CD14-positive monocyte (primary cell): ENCODE measurements at regions not wholly inside any gene's neighbourhood (a gene's known extent, or its start where the extent isn't known, plus 50 kb on each side); places are given as distances from the start of the nearest gene placed in this dataset.

Experiments
- DNase-seq, 3 donors: peaks; one replicate each; pipeline ENCODE4 v3.0.0-alpha.2; 2011 to 2022
- H2AFZ ChIP-seq: 2 replicates; pipeline ENCODE4 v1.6.0; 2012; ENCODE audit warnings: mild to moderate bottlenecking, low read depth, low read length, inconsistent platforms; ENCODE audit not compliant: insufficient read depth, poor library complexity, severe bottlenecking
- H3K27ac ChIP-seq, 2 donors: 1 replicate in 1 of 2; 2 replicates in 1 of 2; pipeline ENCODE4 v1.5.1; 2012 to 2013; ENCODE audit warnings: low read length in 2 of 2, control low read depth in 1 of 2, inconsistent platforms in 1 of 2, low read depth in 1 of 2, mild to moderate bottlenecking in 1 of 2
- H3K27me3 ChIP-seq, 2 donors: one replicate each; pipeline versions ENCODE4 v1.6.0 to v1.6.1; 2011 to 2013; ENCODE audit warnings: low read length in 2 of 2; ENCODE audit not compliant: control insufficient read depth in 2 of 2, insufficient read depth in 2 of 2
- H3K36me3 ChIP-seq, 2 donors: replicated peaks in 1 of 2; 1 replicate in 1 of 2; 2 replicates in 1 of 2; pipeline versions ENCODE4 v1.5.1 to v1.6.1; 2012 to 2013; ENCODE audit warnings: low read length in 2 of 2, control low read depth in 1 of 2, inconsistent platforms in 1 of 2, mild to moderate bottlenecking in 1 of 2; ENCODE audit not compliant: insufficient read depth in 2 of 2, control insufficient read depth in 1 of 2
- H3K4me1 ChIP-seq, 2 donors: 1 replicate in 1 of 2; 2 replicates in 1 of 2; pipeline versions ENCODE4 v1.5.1 to v1.6.1; 2012 to 2013; ENCODE audit warnings: low read length in 2 of 2, control low read depth in 1 of 2, inconsistent platforms in 1 of 2, mild to moderate bottlenecking in 1 of 2, moderate library complexity in 1 of 2; ENCODE audit not compliant: insufficient read depth in 2 of 2, control insufficient read depth in 1 of 2
- H3K4me2 ChIP-seq: replicated peaks from 2 replicates; pipeline ENCODE3; 2012; ENCODE audit warnings: low read length, moderate library complexity, mild to moderate bottlenecking; ENCODE audit not compliant: poor library complexity, severe bottlenecking; ENCODE audit errors: extremely low read depth
- H3K4me3 ChIP-seq, 3 experiments: fragments of 200-600 bp in 1 of 3; sonication (generic) in 1 of 3; replicated peaks in 1 of 3; 1 replicate in 2 of 3; 2 replicates in 1 of 3; pipeline ENCODE4 v1.5.1; 2011 to 2013; ENCODE audit warnings: low read length in 3 of 3, mild to moderate bottlenecking in 3 of 3, control low read depth in 2 of 3, low read depth in 2 of 3, inconsistent platforms in 1 of 3, moderate library complexity in 1 of 3
- H3K79me2 ChIP-seq: 2 replicates; pipeline ENCODE4 v1.6.0; 2012; ENCODE audit warnings: mild to moderate bottlenecking, control low read depth, inconsistent platforms, low read length, moderate library complexity; ENCODE audit not compliant: insufficient read depth
- H3K9ac ChIP-seq: 2 replicates; pipeline ENCODE4 v1.6.0; 2017; ENCODE audit warnings: low read length, mild to moderate bottlenecking; ENCODE audit not compliant: insufficient read depth, poor library complexity, severe bottlenecking
- H3K9me3 ChIP-seq, 2 donors: replicated peaks in 1 of 2; 1 replicate in 1 of 2; 2 replicates in 1 of 2; pipeline versions ENCODE4 v1.5.1 to v1.6.1; 2012 to 2013; ENCODE audit warnings: low read length in 2 of 2, control low read depth in 1 of 2; ENCODE audit not compliant: control insufficient read depth in 1 of 2, insufficient read depth in 1 of 2
- H4K20me1 ChIP-seq: 2 replicates; pipeline ENCODE4 v1.6.0; 2012; ENCODE audit warnings: mild to moderate bottlenecking, low read length, control low read depth, moderate library complexity; ENCODE audit not compliant: insufficient read depth
- H3K27ac Mint-ChIP-seq, 7 donors: one replicate each; pipeline ENCODE4 v1.8.0; 2020; ENCODE audit warnings: mild to moderate bottlenecking in 7 of 7, mixed read lengths in 7 of 7, moderate library complexity in 6 of 7, inconsistent platforms in 2 of 7
- H3K27me3 Mint-ChIP-seq, 3 donors: one replicate each; pipeline ENCODE4 v1.8.0; 2021 to 2022; ENCODE audit warnings: low read depth in 3 of 3, mild to moderate bottlenecking in 3 of 3, mixed read lengths in 3 of 3, moderate library complexity in 3 of 3, inconsistent platforms in 1 of 3
- H3K36me3 Mint-ChIP-seq, 2 donors: one replicate each; pipeline ENCODE4 v1.8.0; 2020; ENCODE audit warnings: mixed read lengths in 2 of 2, inconsistent platforms in 1 of 2, mild to moderate bottlenecking in 1 of 2
- H3K4me1 Mint-ChIP-seq: one replicate; pipeline ENCODE4 v1.8.0; 2020; ENCODE audit warnings: mild to moderate bottlenecking, mixed read lengths
- H3K4me3 Mint-ChIP-seq, 2 donors: one replicate each; pipeline ENCODE4 v1.8.0; 2020; ENCODE audit warnings: mild to moderate bottlenecking in 2 of 2, mixed read lengths in 2 of 2, moderate library complexity in 1 of 2
- H3K9me3 Mint-ChIP-seq, 7 donors: one replicate each; pipeline ENCODE4 v1.8.0; 2020 to 2022; ENCODE audit warnings: mixed read lengths in 7 of 7, mild to moderate bottlenecking in 6 of 7, moderate library complexity in 6 of 7, inconsistent platforms in 2 of 7
- WGBS: methylation state at CpG from one replicate; pipeline ENCODE4 v1.1.5; 2013; ENCODE audit warnings: missing lambda C conversion rate; ENCODE audit not compliant: insufficient coverage; 5-methylcytosine and 5-hydroxymethylcytosine counted together
- intact Hi-C, 2 donors: fragments of 100-400 bp; cut with micrococcal nuclease; formaldehyde crosslinking; loops; one replicate each; pipeline versions ENCODE4 v1.15.0 to v1.15.1; 2023
- TF ChIP-seq, protein P1 (sequence below): fragments of 200-600 bp; IDR thresholded peaks from one replicate; pipeline ENCODE4 v1.8.0; 2022; ENCODE audit warnings: antibody characterized with exemption, mild to moderate bottlenecking

DNA sequence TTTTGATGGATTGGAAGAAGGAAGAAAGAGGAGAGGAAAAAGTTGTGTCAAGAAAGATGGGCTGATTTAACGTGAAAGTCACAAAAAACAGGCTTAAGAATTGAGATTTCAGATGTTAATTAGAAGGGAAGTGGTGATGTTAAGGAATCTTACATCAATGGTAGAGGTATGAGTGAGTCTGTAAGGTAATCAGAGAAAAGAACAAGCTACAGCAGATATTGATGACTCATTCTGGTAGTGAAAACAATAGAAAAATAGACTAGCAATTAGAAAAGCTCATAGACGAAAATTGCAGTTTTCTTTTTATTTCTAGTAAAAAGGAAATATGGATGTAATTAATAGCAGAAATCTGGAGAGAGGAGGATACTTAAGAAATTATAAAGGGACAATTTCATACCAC, 559.6 kb downstream of the MCTP2 start:
- Histone ChIP-seq H3K9ac (no peak overlapping the region), H4K20me1 (no peaks in the 10 kb centered on the region), H3K27ac (no peak overlapping the region), H3K4me1 (no peaks in the 10 kb centered on the region), H3K36me3 (no peaks in the 10 kb centered on the region), H3K79me2 (no peaks in the 10 kb centered on the region), H3K27me3 (no peaks in the 10 kb centered on the region), H3K4me3 (no peak overlapping the region), H3K9me3 (peaks cover 0 to 3% of the 10 kb centered on the region in 2 donors), H3K4me2 (no peak overlapping the region), H2AFZ (no peak overlapping the region)
- H3K4me1 Mint-ChIP-seq, result no peaks in the 10 kb centered on the region
- DNase-seq, result no peak
- no peaks in the 10 kb centered on the region for H3K36me3 Mint-ChIP-seq
- TF ChIP-seq, protein P1, sequence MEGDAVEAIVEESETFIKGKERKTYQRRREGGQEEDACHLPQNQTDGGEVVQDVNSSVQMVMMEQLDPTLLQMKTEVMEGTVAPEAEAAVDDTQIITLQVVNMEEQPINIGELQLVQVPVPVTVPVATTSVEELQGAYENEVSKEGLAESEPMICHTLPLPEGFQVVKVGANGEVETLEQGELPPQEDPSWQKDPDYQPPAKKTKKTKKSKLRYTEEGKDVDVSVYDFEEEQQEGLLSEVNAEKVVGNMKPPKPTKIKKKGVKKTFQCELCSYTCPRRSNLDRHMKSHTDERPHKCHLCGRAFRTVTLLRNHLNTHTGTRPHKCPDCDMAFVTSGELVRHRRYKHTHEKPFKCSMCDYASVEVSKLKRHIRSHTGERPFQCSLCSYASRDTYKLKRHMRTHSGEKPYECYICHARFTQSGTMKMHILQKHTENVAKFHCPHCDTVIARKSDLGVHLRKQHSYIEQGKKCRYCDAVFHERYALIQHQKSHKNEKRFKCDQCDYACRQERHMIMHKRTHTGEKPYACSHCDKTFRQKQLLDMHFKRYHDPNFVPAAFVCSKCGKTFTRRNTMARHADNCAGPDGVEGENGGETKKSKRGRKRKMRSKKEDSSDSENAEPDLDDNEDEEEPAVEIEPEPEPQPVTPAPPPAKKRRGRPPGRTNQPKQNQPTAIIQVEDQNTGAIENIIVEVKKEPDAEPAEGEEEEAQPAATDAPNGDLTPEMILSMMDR, result no peak
- intact Hi-C loops, result no loop called here
- WGBS, result 60% methylated on average over 1 of the region's 2 CpGs
- no peak overlapping the region for H3K4me3 Mint-ChIP-seq
- no peak overlapping the region for H3K27ac Mint-ChIP-seq
- H3K27me3 Mint-ChIP-seq, result no peaks in the 10 kb centered on the region
- H3K9me3 Mint-ChIP-seq, result peaks cover 0 to 7% (median 2%) of the 10 kb centered on the region in 7 donors

DNA sequence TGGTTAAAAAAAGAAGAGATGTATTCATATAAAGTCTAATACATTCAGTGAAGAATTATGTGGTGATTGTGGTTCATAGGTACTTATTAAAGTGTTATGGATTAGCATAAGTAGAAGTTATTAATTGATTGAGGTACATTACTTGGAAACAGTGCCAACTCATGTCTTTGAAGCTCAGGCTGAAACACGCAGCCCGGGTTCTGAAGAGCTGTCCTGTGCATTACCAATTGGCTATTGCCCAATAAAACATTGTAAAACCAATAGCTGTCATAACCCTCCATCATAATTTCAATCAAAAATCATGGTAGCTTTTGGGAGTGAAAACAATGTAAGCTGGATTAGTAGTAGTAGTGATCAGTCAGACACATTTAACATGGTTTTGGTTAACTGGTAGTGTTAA, 560.1 kb downstream of the MCTP2 start:
- H3K9me3 ChIP-seq, result peaks cover 0 to 3% of the 10 kb centered on the region in 2 donors
- H4K20me1 ChIP-seq, result no peaks in the 10 kb centered on the region
- Mint-ChIP-seq H3K36me3 (no peaks in the 10 kb centered on the region), H3K27ac (no peak overlapping the region), H3K4me1 (no peaks in the 10 kb centered on the region), H3K9me3 (peaks cover 0 to 7% (median 2%) of the 10 kb centered on the region in 7 donors), H3K4me3 (no peak overlapping the region), H3K27me3 (no peaks in the 10 kb centered on the region)
- H3K27ac ChIP-seq, result no peak overlapping the region
- no peaks in the 10 kb centered on the region for H3K79me2 ChIP-seq
- no peak overlapping the region for H2AFZ ChIP-seq
- no CpG with 5 or more reads among the region's 2 CpGs for WGBS
- no peak for DNase-seq
- TF ChIP-seq, protein P1, result no peak
- no peak overlapping the region for H3K9ac ChIP-seq
- no peaks in the 10 kb centered on the region for H3K4me1 ChIP-seq
- intact Hi-C loops, result no loop called here
- H3K4me3 ChIP-seq, result no peak overlapping the region
- no peaks in the 10 kb centered on the region for H3K27me3 ChIP-seq
- no peak overlapping the region for H3K4me2 ChIP-seq
- H3K36me3 ChIP-seq, result no peaks in the 10 kb centered on the region
